Sigmoid colon (tissue), 6 donors: ENCODE measurements at regions not wholly inside any gene's neighbourhood (a gene's known extent, or its start where the extent isn't known, plus 50 kb on each side); places are given as distances from the start of the nearest gene placed in this dataset.

ENCODE experiments used
- DNase-seq: peaks from one replicate; pipeline ENCODE4 v3.0.0-alpha.2; 2019
- H3K27ac ChIP-seq, 4 donors: fragments of 200-600 bp; sonication (generic); one replicate each; pipeline ENCODE4 v1.5.1; 2016 to 2019; ENCODE audit warnings: mild to moderate bottlenecking in 1 of 4
- H3K27me3 ChIP-seq, 3 donors: fragments of 200-600 bp; sonication (generic); one replicate each; pipeline ENCODE4 v1.5.1; 2019; ENCODE audit warnings: mild to moderate bottlenecking in 1 of 3
- H3K36me3 ChIP-seq, 4 donors: fragments of 200-600 bp; sonication (generic); one replicate each; pipeline ENCODE4 v1.5.1; 2016 to 2019
- H3K4me1 ChIP-seq, 4 donors: fragments of 200-600 bp; sonication (generic); one replicate each; pipeline ENCODE4 v1.5.1; 2017 to 2019
- H3K4me3 ChIP-seq, 4 donors: fragments of 200-600 bp; sonication (generic); one replicate each; pipeline ENCODE4 v1.5.1; 2017 to 2019; ENCODE audit warnings: mild to moderate bottlenecking in 2 of 4, moderate library complexity in 1 of 4
- H3K9me3 ChIP-seq, 4 donors: fragments of 200-600 bp in 3 of 4; sonication (generic) in 3 of 4; one replicate each; pipeline versions ENCODE4 v1.5.1 to v1.6.1; 2013 to 2019
- CTCF ChIP-seq, 4 experiments: fragments of 450-650 bp in 3 of 4; fragments of 200-600 bp in 1 of 4; IDR thresholded peaks; one replicate each; pipeline ENCODE4 v1.5.1; 2016 to 2019; ENCODE audit warnings: antibody characterized with exemption in 4 of 4, mild to moderate bottlenecking in 3 of 4, moderate library complexity in 2 of 4
- EP300 ChIP-seq, 4 donors: sonication (generic); formaldehyde crosslinking; IDR thresholded peaks; one replicate each; pipeline ENCODE4 v1.6.1; 2017; ENCODE audit warnings: antibody characterized with exemption in 4 of 4
- POLR2A ChIP-seq, 2 donors: fragments of 450-650 bp; IDR thresholded peaks; one replicate each; pipeline ENCODE4 v1.6.1; 2016; ENCODE audit warnings: antibody characterized with exemption in 2 of 2, mild to moderate bottlenecking in 2 of 2, moderate library complexity in 2 of 2
- POLR2AphosphoS5 ChIP-seq, 4 donors: sonication (generic); formaldehyde crosslinking; IDR thresholded peaks; one replicate each; pipeline ENCODE4 v1.6.1; 2017; ENCODE audit warnings: antibody characterized with exemption in 4 of 4
- WGBS, 2 donors: extraction: QIAGEN DNeasy Blood & Tissue Kit; methylation state at CpG; one replicate each; pipeline ENCODE4 v1.1.7; 2013; 5-methylcytosine and 5-hydroxymethylcytosine counted together
- intact Hi-C: fragments of 100-400 bp; cut with DNase I; formaldehyde crosslinking; loops from one replicate; pipeline ENCODE4 v1.15.1; 2023
- donor health status: healthy with polysubstance abuse.
- donor health status: healthy.

GRCh38 chr2:37795938-37796337 lies 124.5 kb upstream of the CDC42EP3 start:
- peaks cover 0 to 72% (median 41%) of the 10 kb centered on the region in 4 donors for H3K4me1 ChIP-seq
- no peak overlapping the region for H3K4me3 ChIP-seq
- no peaks in the 10 kb centered on the region for H3K9me3 ChIP-seq
- H3K27me3 ChIP-seq, result no peaks in the 10 kb centered on the region
- H3K36me3 ChIP-seq, result no peaks in the 10 kb centered on the region
- 23 to 56% methylated on average over 2 of the region's 2 CpGs for WGBS, 2 donors
- intact Hi-C loops, result no loop called here
- DNase-seq, result no peak
- no peak for TF ChIP-seq POLR2AphosphoS5 (IDR thresholded peaks at IDR 0.05)
- TF ChIP-seq EP300 (IDR thresholded peaks at IDR 0.05), result no peak
- TF ChIP-seq CTCF (IDR thresholded peaks at IDR 0.05), result no peak
- TF ChIP-seq POLR2A (IDR thresholded peaks at IDR 0.05), result no peak
- peak overlapping the region; percentile 52 to 62 (median 56) for H3K27ac ChIP-seq

DNA sequence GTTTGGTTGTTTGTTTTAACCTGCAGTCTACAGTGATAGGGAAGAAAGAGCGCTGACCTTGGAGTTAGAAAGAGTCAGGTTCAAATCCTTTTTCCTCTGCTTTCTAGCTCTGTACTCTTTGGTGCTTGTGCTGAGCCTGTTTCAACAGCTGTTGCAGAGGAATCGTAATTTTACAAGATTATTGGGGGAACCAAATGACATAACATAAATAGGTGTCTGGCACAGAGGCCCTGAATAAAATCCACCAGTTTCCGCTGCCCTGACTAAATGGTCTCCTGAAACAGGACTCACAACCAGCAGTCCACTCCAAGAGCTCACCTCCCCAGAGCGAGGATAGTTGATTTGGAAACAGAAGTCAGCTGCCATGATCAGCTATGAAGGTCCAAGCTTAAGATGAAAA lies 125.0 kb upstream of the CDC42EP3 start:
- H3K4me1 ChIP-seq, result peaks cover 0 to 72% (median 41%) of the 10 kb centered on the region in 4 donors
- H3K9me3 ChIP-seq, result no peaks in the 10 kb centered on the region
- H3K4me3 ChIP-seq, result no peak overlapping the region
- no peak for DNase-seq
- H3K27ac ChIP-seq, result peak overlapping the region; percentile 52 to 62 (median 56)
- intact Hi-C loops, result no loop called here
- 71 to 85% methylated on average over 4 of the region's 4 CpGs for WGBS, 2 donors
- H3K27me3 ChIP-seq, result no peaks in the 10 kb centered on the region
- H3K36me3 ChIP-seq, result no peaks in the 10 kb centered on the region
- TF ChIP-seq CTCF (IDR thresholded peaks at IDR 0.05) (no peak), POLR2AphosphoS5 (IDR thresholded peaks at IDR 0.05) (no peak), POLR2A (IDR thresholded peaks at IDR 0.05) (no peak), EP300 (IDR thresholded peaks at IDR 0.05) (no peak)

DNA sequence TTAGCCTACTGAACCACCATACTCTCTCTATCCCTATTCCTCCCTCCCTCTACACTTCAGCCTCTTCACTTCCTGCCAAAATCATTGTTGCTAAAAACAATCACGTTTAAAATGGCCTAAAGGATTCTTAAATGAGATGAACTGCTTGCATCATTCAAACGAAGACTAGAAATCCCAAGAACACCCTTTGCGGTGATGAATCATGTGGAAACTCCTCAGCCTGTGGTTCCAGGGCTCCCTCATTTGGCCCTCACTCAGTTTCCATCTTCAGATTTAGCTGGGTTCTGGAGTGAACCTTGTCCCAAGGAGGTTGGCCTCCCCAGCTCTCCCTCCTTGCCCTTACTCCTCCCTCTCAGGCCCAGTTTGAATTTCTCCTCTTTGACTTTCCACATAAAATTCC lies 125.6 kb upstream of the CDC42EP3 start:
- Histone ChIP-seq H3K4me3 (no peak overlapping the region), H3K4me1 (peaks cover 0 to 72% (median 43%) of the 10 kb centered on the region in 4 donors), H3K36me3 (no peaks in the 10 kb centered on the region), H3K9me3 (no peaks in the 10 kb centered on the region), H3K27me3 (no peaks in the 10 kb centered on the region), H3K27ac (peak overlapping the region; percentile 52 to 62 (median 56))
- TF ChIP-seq POLR2AphosphoS5 (IDR thresholded peaks at IDR 0.05) (no peak), EP300 (IDR thresholded peaks at IDR 0.05) (no peak), POLR2A (IDR thresholded peaks at IDR 0.05) (no peak), CTCF (IDR thresholded peaks at IDR 0.05) (no peak)
- no peak for DNase-seq
- 73 to 86% methylated on average over 3 of the region's 3 CpGs for WGBS, 2 donors
- intact Hi-C loops, result no loop called here

DNA sequence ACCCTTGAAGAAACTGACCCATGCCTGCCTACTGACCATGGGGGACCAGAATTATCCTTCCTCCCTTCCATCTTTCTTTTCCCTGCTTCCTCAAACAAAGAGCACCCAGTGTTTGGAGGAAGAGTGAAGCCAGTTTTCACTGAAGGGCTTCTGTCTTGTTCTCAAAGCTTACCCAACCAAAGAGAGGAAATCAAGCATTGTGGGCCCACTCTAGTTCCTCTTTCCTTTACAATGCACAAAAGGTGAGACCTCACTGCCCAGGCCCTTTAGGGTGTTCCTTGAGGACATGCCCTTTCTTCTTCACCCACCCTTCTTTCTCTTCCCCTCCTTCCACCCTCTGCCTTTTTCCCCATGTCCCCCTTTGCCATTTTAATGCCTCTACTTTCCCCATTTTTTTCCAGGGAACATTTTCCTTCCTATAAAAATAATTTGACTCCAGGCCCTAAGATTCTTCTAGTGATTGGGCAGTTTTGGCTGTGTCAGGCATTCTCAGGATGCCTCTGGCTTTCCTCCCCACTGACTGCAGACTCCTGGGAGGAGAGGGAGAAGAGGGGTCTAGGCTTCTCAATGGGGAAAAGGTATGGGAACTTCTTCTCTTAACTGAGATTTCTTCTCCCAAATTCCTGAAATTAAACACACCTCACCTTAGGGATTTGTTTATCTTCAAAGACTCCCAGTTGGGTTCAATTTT lies 126.6 kb upstream of the RMDN2 start:
- no peak for TF ChIP-seq POLR2AphosphoS5 (IDR thresholded peaks at IDR 0.05)
- no peak for DNase-seq
- Histone ChIP-seq H3K27me3 (no peaks in the 10 kb centered on the region), H3K27ac (peak overlapping the region; percentile 3 to 62 (median 28)), H3K36me3 (no peaks in the 10 kb centered on the region), H3K4me1 (peaks cover 0 to 75% (median 54%) of the 10 kb centered on the region in 4 donors), H3K9me3 (no peaks in the 10 kb centered on the region), H3K4me3 (no peak overlapping the region)
- intact Hi-C loops, result no loop called here

GRCh38 chr2:37800176-37800858 lies 124.8 kb upstream of the RMDN2 start:
- Histone ChIP-seq H3K27me3 (no peaks in the 10 kb centered on the region), H3K9me3 (no peaks in the 10 kb centered on the region), H3K4me1 (peaks cover 0 to 58% (median 45%) of the 10 kb centered on the region in 4 donors), H3K4me3 (no peak overlapping the region), H3K27ac (no peak overlapping the region), H3K36me3 (no peaks in the 10 kb centered on the region)
- WGBS, 2 donors, result 85 to 86% methylated on average over 2 of the region's 2 CpGs
- TF ChIP-seq EP300 (IDR thresholded peaks at IDR 0.05) (no peak), POLR2A (IDR thresholded peaks at IDR 0.05) (no peak), POLR2AphosphoS5 (IDR thresholded peaks at IDR 0.05) (no peak), CTCF (IDR thresholded peaks at IDR 0.05) (no peak)
- no peak for DNase-seq
- intact Hi-C loops, result no loop called here
